IPS-20b (cell line): ENCODE measurements at regions not wholly inside any gene's neighbourhood (a gene's known extent, or its start where the extent isn't known, plus 50 kb on each side); places are given as distances from the start of the nearest gene placed in this dataset.

ENCODE experiments used
- H3K27ac ChIP-seq: one replicate; pipeline ENCODE4 v1.5.1; 2013; ENCODE audit warnings: low read length
- H3K27me3 ChIP-seq: 2 replicates; pipeline ENCODE4 v1.6.1; 2013; ENCODE audit warnings: mild to moderate bottlenecking, low read length, inconsistent platforms; ENCODE audit not compliant: insufficient read depth
- H3K36me3 ChIP-seq: 2 replicates; pipeline ENCODE4 v1.6.1; 2013; ENCODE audit warnings: low read depth, mild to moderate bottlenecking, inconsistent platforms, low read length, moderate library complexity; ENCODE audit not compliant: insufficient read depth
- H3K4me1 ChIP-seq: 2 replicates; pipeline ENCODE4 v1.6.1; 2013; ENCODE audit warnings: mild to moderate bottlenecking, control low read depth, inconsistent platforms, low read length, moderate library complexity; ENCODE audit not compliant: insufficient read depth
- H3K4me3 ChIP-seq: 2 replicates; pipeline ENCODE4 v1.5.1; 2013; ENCODE audit warnings: mild to moderate bottlenecking, low read length, inconsistent platforms
- H3K9ac ChIP-seq: 2 replicates; pipeline ENCODE4 v1.6.1; 2013; ENCODE audit warnings: low read depth, mild to moderate bottlenecking, inconsistent platforms, low read length, moderate library complexity
- H3K9me3 ChIP-seq: 2 replicates; pipeline ENCODE4 v1.6.1; 2013; ENCODE audit warnings: mild to moderate bottlenecking, low read depth, low read length, inconsistent platforms; ENCODE audit not compliant: insufficient read depth

GRCh38 chr10:60498985-60499384 is 109.3 kb upstream of the ANK3 start:
- no peaks in the 10 kb centered on the region for H3K36me3 ChIP-seq
- no peak overlapping the region for H3K27ac ChIP-seq
- H3K4me3 ChIP-seq = no peak overlapping the region
- H3K4me1 ChIP-seq = no peaks in the 10 kb centered on the region
- no peak overlapping the region for H3K9ac ChIP-seq
- no peaks in the 10 kb centered on the region for H3K9me3 ChIP-seq
- no peaks in the 10 kb centered on the region for H3K27me3 ChIP-seq

DNA sequence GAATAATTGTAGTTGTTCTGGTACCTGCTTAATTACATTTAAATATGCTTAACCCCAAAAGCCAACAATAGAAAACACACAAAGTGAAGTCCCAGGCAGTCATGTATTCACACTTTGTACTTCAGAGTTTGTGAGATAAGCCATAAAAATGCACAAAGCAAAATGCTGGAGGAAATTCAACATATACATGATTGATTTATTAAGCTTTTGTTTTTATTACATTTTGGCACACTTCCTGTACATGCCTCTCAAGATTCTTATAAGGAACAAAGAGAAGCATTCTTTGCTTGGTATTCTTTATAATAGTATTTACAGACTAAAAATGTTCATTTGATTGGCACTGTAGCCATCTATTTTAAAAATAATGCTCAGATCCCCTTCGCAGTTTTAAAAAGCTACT is 107.7 kb upstream of the ANK3 start:
- Histone ChIP-seq H3K27ac (no peak overlapping the region), H3K27me3 (no peaks in the 10 kb centered on the region), H3K9ac (no peak overlapping the region), H3K36me3 (no peaks in the 10 kb centered on the region), H3K4me3 (no peak overlapping the region), H3K4me1 (no peaks in the 10 kb centered on the region), H3K9me3 (no peaks in the 10 kb centered on the region)

GRCh38 chr10:60496181-60496580 is 106.5 kb upstream of the ANK3 start:
- Histone ChIP-seq H3K27ac (no peak overlapping the region), H3K4me3 (no peak overlapping the region), H3K27me3 (no peaks in the 10 kb centered on the region), H3K4me1 (no peaks in the 10 kb centered on the region), H3K9ac (no peak overlapping the region), H3K9me3 (no peaks in the 10 kb centered on the region), H3K36me3 (no peaks in the 10 kb centered on the region)

- no peak overlapping the region for H3K27ac ChIP-seq
- H3K4me3 ChIP-seq = no peak overlapping the region
- H3K36me3 ChIP-seq = no peaks in the 10 kb centered on the region
- no peaks in the 10 kb centered on the region for H3K4me1 ChIP-seq
- no peak overlapping the region for H3K9ac ChIP-seq
- H3K27me3 ChIP-seq = no peaks in the 10 kb centered on the region
- no peaks in the 10 kb centered on the region for H3K9me3 ChIP-seq
These were observed 105.8 kb upstream of the ANK3 start for GRCh38 chr10:60495338-60496055.

- no peaks in the 10 kb centered on the region for H3K4me1 ChIP-seq
- no peaks in the 10 kb centered on the region for H3K36me3 ChIP-seq
- no peaks in the 10 kb centered on the region for H3K27me3 ChIP-seq
- no peaks in the 10 kb centered on the region for H3K9me3 ChIP-seq
- no peak overlapping the region for H3K27ac ChIP-seq
- H3K4me3 ChIP-seq = no peak overlapping the region
- no peak overlapping the region for H3K9ac ChIP-seq
These were observed 105.1 kb upstream of the ANK3 start for GRCh38 chr10:60494774-60495173.

DNA sequence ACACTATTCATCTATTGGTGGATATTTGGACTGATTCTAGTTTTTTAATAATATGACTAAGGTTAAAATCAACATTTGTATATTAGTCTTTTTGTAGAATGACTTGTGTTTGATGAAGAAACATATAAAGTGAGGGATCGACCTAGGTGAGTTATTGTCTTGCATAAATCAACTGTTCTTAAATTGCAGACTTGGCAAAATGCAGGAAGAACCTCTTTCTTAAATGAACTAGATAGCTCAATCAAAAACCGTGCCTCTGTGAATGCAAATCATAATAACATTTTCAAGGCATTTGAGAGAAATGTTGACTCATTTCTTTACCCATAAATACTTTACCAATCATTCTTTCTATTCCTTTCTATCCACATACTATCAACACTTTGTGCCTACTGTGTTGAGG is 101.5 kb upstream of the ANK3 start:
- H3K27ac ChIP-seq = no peak overlapping the region
- no peaks in the 10 kb centered on the region for H3K27me3 ChIP-seq
- no peaks in the 10 kb centered on the region for H3K4me1 ChIP-seq
- no peaks in the 10 kb centered on the region for H3K9me3 ChIP-seq
- no peaks in the 10 kb centered on the region for H3K36me3 ChIP-seq
- H3K4me3 ChIP-seq = no peak overlapping the region
- no peak overlapping the region for H3K9ac ChIP-seq

- H3K4me3 ChIP-seq = no peak overlapping the region
- no peak overlapping the region for H3K27ac ChIP-seq
- no peaks in the 10 kb centered on the region for H3K9me3 ChIP-seq
- H3K27me3 ChIP-seq = no peaks in the 10 kb centered on the region
- H3K4me1 ChIP-seq = no peaks in the 10 kb centered on the region
- no peaks in the 10 kb centered on the region for H3K36me3 ChIP-seq
- no peak overlapping the region for H3K9ac ChIP-seq
These were observed 100.3 kb upstream of the ANK3 start for GRCh38 chr10:60490013-60490412.

GRCh38 chr10:60488111-60488669 is 98.5 kb upstream of the ANK3 start:
- Histone ChIP-seq H3K36me3 (no peaks in the 10 kb centered on the region), H3K27ac (no peak overlapping the region), H3K9me3 (no peaks in the 10 kb centered on the region), H3K4me3 (no peak overlapping the region), H3K9ac (no peak overlapping the region), H3K27me3 (no peaks in the 10 kb centered on the region), H3K4me1 (no peaks in the 10 kb centered on the region)

DNA sequence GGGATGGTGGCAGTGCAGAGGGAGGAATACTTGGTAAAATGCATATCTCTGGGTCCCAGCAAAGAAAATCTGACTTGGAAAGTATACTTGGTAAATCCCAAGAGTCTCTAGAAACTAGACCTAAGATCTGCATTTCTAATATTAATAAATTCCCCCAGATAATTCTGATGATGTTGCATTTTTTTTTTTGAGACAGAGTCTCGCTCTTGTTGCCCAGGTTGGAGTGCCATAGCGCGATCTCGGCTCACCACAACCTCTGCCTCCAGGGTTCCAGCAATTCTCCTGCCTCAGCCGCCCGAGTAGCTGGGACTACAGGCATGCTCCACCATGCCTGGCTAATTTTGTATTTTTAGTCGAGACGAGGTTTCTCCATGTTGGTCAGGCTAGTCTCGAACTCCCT is 97.9 kb upstream of the ANK3 start:
- H3K36me3 ChIP-seq = no peaks in the 10 kb centered on the region
- no peak overlapping the region for H3K4me3 ChIP-seq
- H3K9me3 ChIP-seq = no peaks in the 10 kb centered on the region
- no peak overlapping the region for H3K9ac ChIP-seq
- H3K4me1 ChIP-seq = no peaks in the 10 kb centered on the region
- H3K27ac ChIP-seq = no peak overlapping the region
- H3K27me3 ChIP-seq = no peaks in the 10 kb centered on the region

DNA sequence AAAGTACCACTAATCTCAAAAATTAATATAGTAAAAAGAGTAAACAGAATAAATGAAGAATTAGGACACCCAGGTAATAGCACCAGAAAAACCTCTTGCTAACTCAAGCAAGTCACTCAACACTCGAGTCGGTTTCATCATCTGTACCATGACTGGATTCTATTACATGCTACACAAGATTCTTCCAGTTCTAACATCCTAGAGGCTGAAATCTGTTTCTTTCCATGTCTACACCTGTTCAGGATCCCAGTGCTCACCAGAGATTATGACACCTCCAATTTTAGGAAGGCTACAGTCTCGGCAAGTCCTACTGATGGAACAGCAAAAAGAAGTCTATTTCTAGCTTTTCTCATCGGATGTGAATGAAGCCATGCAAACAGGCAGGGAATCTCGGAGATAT is 95.3 kb upstream of the ANK3 start:
- Histone ChIP-seq H3K4me1 (peaks cover 6% of the 10 kb centered on the region), H3K36me3 (no peaks in the 10 kb centered on the region), H3K27me3 (no peaks in the 10 kb centered on the region), H3K9me3 (no peaks in the 10 kb centered on the region), H3K4me3 (no peak overlapping the region), H3K9ac (no peak overlapping the region), H3K27ac (no peak overlapping the region)

DNA sequence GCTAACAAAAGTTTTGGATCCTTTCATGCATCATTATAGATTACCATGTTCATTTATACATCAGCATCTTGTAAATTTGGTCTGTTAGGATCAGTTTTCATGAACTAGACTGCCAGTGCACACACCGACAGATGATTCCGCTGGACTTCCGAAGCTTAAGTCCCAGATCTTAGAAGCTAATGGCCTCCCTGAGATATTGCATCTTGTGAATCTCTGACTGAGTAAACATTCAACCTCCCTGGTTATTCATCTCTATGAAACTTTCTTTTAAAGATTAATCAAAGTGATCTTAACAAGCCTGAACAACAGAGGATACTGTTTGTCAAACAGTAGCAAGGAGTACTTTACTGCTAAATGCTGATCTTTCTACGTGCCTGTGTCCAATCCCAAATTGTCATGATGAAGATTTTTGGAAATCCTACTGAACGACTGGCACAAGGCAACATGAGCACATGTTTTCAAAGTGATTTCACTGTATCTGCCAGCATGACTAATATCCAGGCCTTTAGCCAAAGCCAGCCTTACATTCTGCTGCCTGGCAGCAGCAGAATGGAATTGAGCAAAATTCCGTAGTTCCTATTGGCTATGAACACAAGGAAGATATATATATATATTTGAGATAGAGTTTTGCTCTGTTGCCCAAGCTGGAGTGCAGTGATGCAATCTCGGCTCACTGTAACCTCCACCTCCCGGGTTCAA is 91.3 kb upstream of the ANK3 start:
- Histone ChIP-seq H3K9ac (no peak overlapping the region), H3K4me1 (peaks cover 19% of the 10 kb centered on the region), H3K9me3 (no peaks in the 10 kb centered on the region), H3K27me3 (no peaks in the 10 kb centered on the region), H3K27ac (no peak overlapping the region), H3K36me3 (no peaks in the 10 kb centered on the region), H3K4me3 (no peak overlapping the region)
